ENCODE measurements at regions not wholly inside any gene's neighbourhood (a gene's known extent, or its start where the extent isn't known, plus 50 kb on each side); places are given as distances from the start of the nearest gene placed in this dataset.

GRCh38 chrX:127124871-127125270, 305.3 kb downstream of the PRR32 start:
- H2AK5ac ChIP-seq (ENCODE audit: low read depth, low read length), result no peak overlapping the region
- H2BK12ac ChIP-seq (ENCODE audit: low read length), result no peak overlapping the region
- no peaks in the 10 kb centered on the region for H3K9me3 ChIP-seq (replicated peaks in 1 of 2; ENCODE audit: control insufficient read depth in 2 of 2, insufficient read depth in 1 of 2, low read depth in 1 of 2, low read length in 2 of 2)
- WGBS, 2 donors (ENCODE audit: extremely low coverage in 2 of 2, insufficient read length in 2 of 2, insufficient replicate concordance in 1 of 2), result no CpG with 5 or more reads among the region's 2 CpGs
- no peak overlapping the region for H3K4me3 ChIP-seq (ENCODE audit: low read length in 2 of 2)
- H2AFZ ChIP-seq (ENCODE audit: low read length), result no peak overlapping the region
- H3K4me2 ChIP-seq (ENCODE audit: insufficient read depth, low read length, poor library complexity, severe bottlenecking), result no peak overlapping the region
- no peaks in the 10 kb centered on the region for H3K79me1 ChIP-seq (ENCODE audit: low read depth, low read length)
- no peak overlapping the region for H2BK120ac ChIP-seq (ENCODE audit: low read depth, low read length)
- H3K18ac ChIP-seq (ENCODE audit: low read length), result no peak overlapping the region
- H3K14ac ChIP-seq (ENCODE audit: low read length), result no peak overlapping the region
- no peak overlapping the region for H4K8ac ChIP-seq (ENCODE audit: low read depth, low read length)
- no peak for DNase-seq (ENCODE audit: low spot score)
- H3K4me1 ChIP-seq (ENCODE audit: control insufficient read depth in 2 of 2, insufficient read depth in 1 of 2, low read depth in 1 of 2, low read length in 2 of 2), result no peaks in the 10 kb centered on the region
- no peak overlapping the region for H2BK15ac ChIP-seq (ENCODE audit: low read length)
- no peak overlapping the region for H4K91ac ChIP-seq (ENCODE audit: low read depth, low read length, poor library complexity)
- H3K9ac ChIP-seq (ENCODE audit: low read depth, low read length, poor library complexity), result no peak overlapping the region
- H3K27ac ChIP-seq (replicated peaks; ENCODE audit: low read length), result no peak overlapping the region
- no peak overlapping the region for H3K23ac ChIP-seq (ENCODE audit: low read depth, low read length, poor library complexity)
- no peaks in the 10 kb centered on the region for H3K27me3 ChIP-seq (ENCODE audit: control insufficient read depth in 3 of 3, insufficient read depth in 3 of 3, low read depth in 1 of 3, low read length in 3 of 3)
- no peak overlapping the region for H3K4ac ChIP-seq (ENCODE audit: low read length)
- no peak overlapping the region for H2BK5ac ChIP-seq (ENCODE audit: low read length)
- no peaks in the 10 kb centered on the region for H3K36me3 ChIP-seq (replicated peaks in 1 of 2; ENCODE audit: control insufficient read depth in 2 of 2, insufficient read depth in 2 of 2, low read length in 2 of 2)

- Histone ChIP-seq H3K4me1 (ENCODE audit: control insufficient read depth in 2 of 2, insufficient read depth in 1 of 2, low read depth in 1 of 2, low read length in 2 of 2) (no peaks in the 10 kb centered on the region), H3K18ac (ENCODE audit: low read length) (no peak overlapping the region), H2AFZ (ENCODE audit: low read length) (no peak overlapping the region), H3K4ac (ENCODE audit: low read length) (no peak overlapping the region), H2BK5ac (ENCODE audit: low read length) (no peak overlapping the region), H3K14ac (ENCODE audit: low read length) (no peak overlapping the region), H2BK12ac (ENCODE audit: low read length) (no peak overlapping the region), H3K27ac (replicated peaks; ENCODE audit: low read length) (no peak overlapping the region), H3K36me3 (replicated peaks in 1 of 2; ENCODE audit: control insufficient read depth in 2 of 2, insufficient read depth in 2 of 2, low read length in 2 of 2) (no peaks in the 10 kb centered on the region), H3K9me3 (replicated peaks in 1 of 2; ENCODE audit: control insufficient read depth in 2 of 2, insufficient read depth in 1 of 2, low read depth in 1 of 2, low read length in 2 of 2) (no peaks in the 10 kb centered on the region), H4K8ac (ENCODE audit: low read depth, low read length) (no peak overlapping the region), H4K91ac (ENCODE audit: low read depth, low read length, poor library complexity) (no peak overlapping the region), H3K27me3 (ENCODE audit: control insufficient read depth in 3 of 3, insufficient read depth in 3 of 3, low read depth in 1 of 3, low read length in 3 of 3) (no peaks in the 10 kb centered on the region), H3K9ac (ENCODE audit: low read depth, low read length, poor library complexity) (no peak overlapping the region), H3K79me1 (ENCODE audit: low read depth, low read length) (no peaks in the 10 kb centered on the region), H3K4me3 (ENCODE audit: low read length in 2 of 2) (no peak overlapping the region), H3K4me2 (ENCODE audit: insufficient read depth, low read length, poor library complexity, severe bottlenecking) (no peak overlapping the region), H2BK120ac (ENCODE audit: low read depth, low read length) (no peak overlapping the region), H2BK15ac (ENCODE audit: low read length) (no peak overlapping the region), H2AK5ac (ENCODE audit: low read depth, low read length) (no peak overlapping the region), H3K23ac (ENCODE audit: low read depth, low read length, poor library complexity) (no peak overlapping the region)
- DNase-seq (ENCODE audit: low spot score), result no peak
- WGBS, 2 donors (ENCODE audit: extremely low coverage in 2 of 2, insufficient read length in 2 of 2, insufficient replicate concordance in 1 of 2), result no CpG with 5 or more reads among the region's 5 CpGs
Observed at GRCh38 chrX:127128282-127128681, 308.8 kb downstream of the PRR32 start.

- Histone ChIP-seq H3K4me1 (ENCODE audit: control insufficient read depth in 2 of 2, insufficient read depth in 1 of 2, low read depth in 1 of 2, low read length in 2 of 2) (no peaks in the 10 kb centered on the region), H2AK5ac (ENCODE audit: low read depth, low read length) (no peak overlapping the region), H4K8ac (ENCODE audit: low read depth, low read length) (no peak overlapping the region), H3K14ac (ENCODE audit: low read length) (no peak overlapping the region), H3K9ac (ENCODE audit: low read depth, low read length, poor library complexity) (no peak overlapping the region), H2BK15ac (ENCODE audit: low read length) (no peak overlapping the region), H3K4ac (ENCODE audit: low read length) (no peak overlapping the region), H2AFZ (ENCODE audit: low read length) (no peak overlapping the region), H3K23ac (ENCODE audit: low read depth, low read length, poor library complexity) (no peak overlapping the region), H3K9me3 (replicated peaks in 1 of 2; ENCODE audit: control insufficient read depth in 2 of 2, insufficient read depth in 1 of 2, low read depth in 1 of 2, low read length in 2 of 2) (no peaks in the 10 kb centered on the region), H3K4me3 (ENCODE audit: low read length in 2 of 2) (no peak overlapping the region), H2BK5ac (ENCODE audit: low read length) (no peak overlapping the region), H3K18ac (ENCODE audit: low read length) (no peak overlapping the region), H4K91ac (ENCODE audit: low read depth, low read length, poor library complexity) (no peak overlapping the region), H3K27ac (replicated peaks; ENCODE audit: low read length) (no peak overlapping the region), H3K4me2 (ENCODE audit: insufficient read depth, low read length, poor library complexity, severe bottlenecking) (no peak overlapping the region), H2BK120ac (ENCODE audit: low read depth, low read length) (no peak overlapping the region), H2BK12ac (ENCODE audit: low read length) (no peak overlapping the region), H3K79me1 (ENCODE audit: low read depth, low read length) (no peaks in the 10 kb centered on the region), H3K36me3 (replicated peaks in 1 of 2; ENCODE audit: control insufficient read depth in 2 of 2, insufficient read depth in 2 of 2, low read length in 2 of 2) (no peaks in the 10 kb centered on the region), H3K27me3 (ENCODE audit: control insufficient read depth in 3 of 3, insufficient read depth in 3 of 3, low read depth in 1 of 3, low read length in 3 of 3) (no peaks in the 10 kb centered on the region)
- WGBS, 2 donors (ENCODE audit: extremely low coverage in 2 of 2, insufficient read length in 2 of 2, insufficient replicate concordance in 1 of 2), result no CpG with 5 or more reads among the region's 2 CpGs
- DNase-seq (ENCODE audit: low spot score), result no peak
Observed at GRCh38 chrX:127129510-127129909, 310.0 kb downstream of the PRR32 start.

GRCh38 chrX:127138218-127138617, 318.7 kb downstream of the PRR32 start:
- Histone ChIP-seq H4K91ac (ENCODE audit: low read depth, low read length, poor library complexity) (no peak overlapping the region), H3K36me3 (replicated peaks in 1 of 2; ENCODE audit: control insufficient read depth in 2 of 2, insufficient read depth in 2 of 2, low read length in 2 of 2) (no peaks in the 10 kb centered on the region), H3K9me3 (replicated peaks in 1 of 2; ENCODE audit: control insufficient read depth in 2 of 2, insufficient read depth in 1 of 2, low read depth in 1 of 2, low read length in 2 of 2) (no peaks in the 10 kb centered on the region), H2AK5ac (ENCODE audit: low read depth, low read length) (no peak overlapping the region), H2BK5ac (ENCODE audit: low read length) (no peak overlapping the region), H3K23ac (ENCODE audit: low read depth, low read length, poor library complexity) (no peak overlapping the region), H2BK120ac (ENCODE audit: low read depth, low read length) (no peak overlapping the region), H4K8ac (ENCODE audit: low read depth, low read length) (no peak overlapping the region), H3K18ac (ENCODE audit: low read length) (no peak overlapping the region), H3K9ac (ENCODE audit: low read depth, low read length, poor library complexity) (no peak overlapping the region), H3K4me1 (ENCODE audit: control insufficient read depth in 2 of 2, insufficient read depth in 1 of 2, low read depth in 1 of 2, low read length in 2 of 2) (no peaks in the 10 kb centered on the region), H3K27me3 (ENCODE audit: control insufficient read depth in 3 of 3, insufficient read depth in 3 of 3, low read depth in 1 of 3, low read length in 3 of 3) (no peaks in the 10 kb centered on the region), H3K4me2 (ENCODE audit: insufficient read depth, low read length, poor library complexity, severe bottlenecking) (no peak overlapping the region), H2BK12ac (ENCODE audit: low read length) (no peak overlapping the region), H3K14ac (ENCODE audit: low read length) (no peak overlapping the region), H2BK15ac (ENCODE audit: low read length) (no peak overlapping the region), H3K27ac (replicated peaks; ENCODE audit: low read length) (no peak overlapping the region), H2AFZ (ENCODE audit: low read length) (no peak overlapping the region), H3K4ac (ENCODE audit: low read length) (no peak overlapping the region), H3K79me1 (ENCODE audit: low read depth, low read length) (no peaks in the 10 kb centered on the region), H3K4me3 (ENCODE audit: low read length in 2 of 2) (no peak overlapping the region)
- no CpG with 5 or more reads among the region's 1 CpG for WGBS, 2 donors (ENCODE audit: extremely low coverage in 2 of 2, insufficient read length in 2 of 2, insufficient replicate concordance in 1 of 2)
- no peak for DNase-seq (ENCODE audit: low spot score)

Measured in neuronal stem cell (in vitro differentiated cells).